ENCODE measurements at regions not wholly inside any gene's neighbourhood (a gene's known extent, or its start where the extent isn't known, plus 50 kb on each side); places are given as distances from the start of the nearest gene placed in this dataset.

GRCh38 chr11:134564472-134565200 lies 152.6 kb upstream of the B3GAT1 start:
- H2AFZ ChIP-seq, result no peak overlapping the region
- no peaks in the 10 kb centered on the region for H3F3A ChIP-seq (ENCODE audit: insufficient read depth, low read depth)
- H3K9me2 ChIP-seq (ENCODE audit: insufficient read depth), result no peaks in the 10 kb centered on the region
- no peaks in the 10 kb centered on the region; the same call in 1 of the 2 replicates for H3K9me3 ChIP-seq (ENCODE audit: insufficient read depth, low read depth)
- no peaks in the 10 kb centered on the region for H4K20me1 ChIP-seq (ENCODE audit: insufficient read depth)
- no TSS peak for BruUV-seq (replicated peaks)
- H3K4me3 ChIP-seq, result no peak overlapping the region
- ChIA-PET CTCF (no interaction called here), POLR2A (ENCODE audit: unreplicated experiment) (no interaction called here)
- no peak overlapping the region for H3K27ac ChIP-seq
- intact Hi-C loops (cut with micrococcal nuclease; ENCODE audit: unreplicated experiment), result no loop called here
- no peaks in the 10 kb centered on the region for H3K36me3 ChIP-seq (ENCODE audit: low read depth)
- TF ChIP-seq CTCF (conservative IDR thresholded peaks at IDR 0.05) (no peak), EZH2 (IDR thresholded peaks at IDR 0.05; ENCODE audit: low read depth) (no peak)
- peaks cover 18% of the 10 kb centered on the region; the same call in 1 of the 2 replicates for H3K27me3 ChIP-seq (ENCODE audit: insufficient read depth, low read depth)
- DNase-seq, result no peak
- no peaks in the 10 kb centered on the region for H3K4me1 ChIP-seq (replicated peaks; ENCODE audit: insufficient read depth)
- no peaks in the 10 kb centered on the region for H3K79me2 ChIP-seq (ENCODE audit: low read depth)
- H3K4me2 ChIP-seq, result no peak overlapping the region

DNA sequence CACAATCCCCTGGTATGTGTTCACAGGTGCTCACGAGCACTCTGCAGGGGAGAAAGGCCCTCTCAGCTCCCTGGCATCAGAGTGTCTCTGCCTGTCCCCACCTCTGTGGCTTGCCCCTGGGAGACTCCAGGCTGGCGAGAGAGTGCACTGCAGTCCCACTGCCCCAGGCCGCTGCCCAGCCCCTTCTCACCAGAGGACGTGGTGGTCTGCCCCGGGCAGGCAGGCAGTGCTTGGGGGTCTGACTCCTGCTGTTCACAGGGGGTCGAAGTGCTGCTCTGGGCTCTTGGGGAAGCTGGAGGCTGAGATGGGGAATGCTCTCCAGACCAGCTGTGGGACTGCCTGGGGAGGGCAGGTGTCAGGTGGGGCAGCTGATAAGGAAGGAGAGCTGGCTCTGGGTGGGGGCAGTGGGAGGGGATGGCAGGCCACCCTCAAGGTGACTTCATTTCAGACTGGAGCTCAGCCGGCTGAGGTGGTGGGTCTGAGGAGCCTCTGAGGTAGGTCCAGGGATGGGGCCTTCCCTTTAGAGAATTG lies 151.0 kb upstream of the B3GAT1 start:
- Histone ChIP-seq H3K9me3 (ENCODE audit: insufficient read depth, low read depth) (no peaks in the 10 kb centered on the region; the same call in 1 of the 2 replicates), H4K20me1 (ENCODE audit: insufficient read depth) (no peaks in the 10 kb centered on the region), H3F3A (ENCODE audit: insufficient read depth, low read depth) (no peaks in the 10 kb centered on the region), H3K27me3 (ENCODE audit: insufficient read depth, low read depth) (peaks cover 21% of the 10 kb centered on the region; the same call in 1 of the 2 replicates), H3K4me3 (no peak overlapping the region), H2AFZ (no peak overlapping the region), H3K27ac (no peak overlapping the region), H3K79me2 (ENCODE audit: low read depth) (no peaks in the 10 kb centered on the region), H3K36me3 (ENCODE audit: low read depth) (no peaks in the 10 kb centered on the region), H3K4me2 (no peak overlapping the region), H3K9me2 (ENCODE audit: insufficient read depth) (no peaks in the 10 kb centered on the region), H3K4me1 (replicated peaks; ENCODE audit: insufficient read depth) (no peaks in the 10 kb centered on the region)
- DNase-seq, result no peak
- ChIA-PET POLR2A (ENCODE audit: unreplicated experiment) (no interaction called here), CTCF (no interaction called here)
- intact Hi-C loops (cut with micrococcal nuclease; ENCODE audit: unreplicated experiment), result no loop called here
- no TSS peak for BruUV-seq (replicated peaks)
- TF ChIP-seq EZH2 (IDR thresholded peaks at IDR 0.05; ENCODE audit: low read depth) (no peak), CTCF (conservative IDR thresholded peaks at IDR 0.05) (no peak)

GRCh38 chr11:134562196-134562595 lies 150.2 kb upstream of the B3GAT1 start:
- intact Hi-C loops (cut with micrococcal nuclease; ENCODE audit: unreplicated experiment), result no loop called here
- H3K79me2 ChIP-seq (ENCODE audit: low read depth), result no peaks in the 10 kb centered on the region
- TF ChIP-seq CTCF (conservative IDR thresholded peaks at IDR 0.05) (no peak), EZH2 (IDR thresholded peaks at IDR 0.05; ENCODE audit: low read depth) (no peak)
- no peak overlapping the region for H2AFZ ChIP-seq
- no peak for DNase-seq
- H3K9me3 ChIP-seq (ENCODE audit: insufficient read depth, low read depth), result no peaks in the 10 kb centered on the region; the same call in 1 of the 2 replicates
- no peaks in the 10 kb centered on the region for H3K4me1 ChIP-seq (replicated peaks; ENCODE audit: insufficient read depth)
- H3K36me3 ChIP-seq (ENCODE audit: low read depth), result no peaks in the 10 kb centered on the region
- H3K4me3 ChIP-seq, result no peak overlapping the region
- no peak overlapping the region for H3K4me2 ChIP-seq
- POLR2A ChIA-PET (ENCODE audit: unreplicated experiment), result no interaction called here
- H3K27me3 ChIP-seq (ENCODE audit: insufficient read depth, low read depth), result peaks cover 17% of the 10 kb centered on the region; the same call in 1 of the 2 replicates
- CTCF ChIA-PET, result no interaction called here
- no peaks in the 10 kb centered on the region for H4K20me1 ChIP-seq (ENCODE audit: insufficient read depth)
- no TSS peak for BruUV-seq (replicated peaks)
- H3F3A ChIP-seq (ENCODE audit: insufficient read depth, low read depth), result no peaks in the 10 kb centered on the region
- H3K27ac ChIP-seq, result no peak overlapping the region
- H3K9me2 ChIP-seq (ENCODE audit: insufficient read depth), result no peaks in the 10 kb centered on the region
